Mucosa of descending colon (tissue), 3 donors: ENCODE measurements at regions not wholly inside any gene's neighbourhood (a gene's known extent, or its start where the extent isn't known, plus 50 kb on each side); places are given as distances from the start of the nearest gene placed in this dataset.

Source experiments
- ATAC-seq: fragments of 200-7000 bp; cut with Tn5 transposase; one replicate; pipeline ENCODE4 v1.9.1; 2020; ENCODE audit warnings: mild to moderate bottlenecking, moderate library complexity
- DNase-seq, 3 donors: peaks; one replicate each; pipeline ENCODE4 v3.0.0-alpha.2; 2020
- H3K36me3 ChIP-seq: fragments of 200-600 bp; one replicate; pipeline ENCODE4 v1.8.0; 2021; ENCODE audit warnings: low read depth, mild to moderate bottlenecking
- H3K4me1 ChIP-seq: fragments of 200-600 bp; one replicate; pipeline ENCODE4 v1.8.0; 2021; ENCODE audit warnings: low read depth, mild to moderate bottlenecking
- H3K4me3 ChIP-seq: fragments of 200-600 bp; one replicate; pipeline ENCODE4 v1.8.0; 2021; ENCODE audit warnings: mild to moderate bottlenecking
- H3K9me3 ChIP-seq: fragments of 200-600 bp; one replicate; pipeline ENCODE4 v1.8.0; 2021; ENCODE audit warnings: mild to moderate bottlenecking
- CTCF ChIP-seq: fragments of 200-600 bp; IDR thresholded peaks from one replicate; pipeline ENCODE4 v1.8.0; 2022; ENCODE audit warnings: antibody characterized with exemption, mild to moderate bottlenecking
- intact Hi-C, 2 donors: fragments of 100-400 bp; cut with DNase I in 1 of 2; cut with micrococcal nuclease in 1 of 2; formaldehyde crosslinking; loops; one replicate each; pipeline versions ENCODE4 v1.11.0 to v1.11.1; 2022; cut with DNase I, micrococcal nuclease
- donor health status: DM: no; HTN: no; CAD: no; lungs with moderate emphysema.
- donor health status: DM: no; HTN: no; CAD: no.
- donor health status: DM: no; HTN: yes; CAD: no.

- Histone ChIP-seq H3K9me3 (no peaks in the 10 kb centered on the region), H3K36me3 (no peaks in the 10 kb centered on the region), H3K4me1 (peaks cover 10% of the 10 kb centered on the region), H3K4me3 (no peak overlapping the region)
- intact Hi-C loops, result no loop called here
- peak; percentile 80 for ATAC-seq
- DNase-seq, result peak in 2 of 3 donors; percentile 26 to 41
- no peak for TF ChIP-seq CTCF
These were observed 158.1 kb upstream of the ZNF184 start for GRCh38 chr6:27630727-27631608.

DNA sequence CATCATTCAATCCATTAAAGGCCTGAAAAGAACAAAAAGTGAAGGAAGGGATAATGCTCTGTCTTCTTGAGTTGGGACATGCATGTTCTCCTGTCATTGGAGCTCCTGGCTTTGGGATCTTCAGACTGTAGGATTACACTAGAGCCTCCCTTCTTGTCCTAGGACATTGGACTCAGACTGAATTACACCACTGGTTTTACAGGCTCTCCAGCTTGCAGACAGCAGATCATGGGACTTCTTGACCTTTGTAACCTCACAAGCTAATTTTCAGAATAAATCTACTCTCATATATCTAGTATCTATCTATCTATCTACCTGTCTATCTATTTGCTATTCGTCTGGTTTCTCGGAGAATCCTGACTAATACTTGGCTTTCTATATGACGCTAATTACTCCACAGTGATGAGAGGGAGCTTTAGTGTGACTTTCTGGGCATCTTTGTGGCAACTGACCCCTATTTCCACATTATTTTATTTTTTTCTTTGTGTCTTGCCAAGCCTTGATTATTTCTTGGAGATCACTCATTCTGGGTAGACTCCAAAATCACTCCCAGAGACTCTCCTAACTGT, 151.9 kb upstream of the ZNF184 start:
- no peak for DNase-seq
- intact Hi-C loops, result no loop called here
- Histone ChIP-seq H3K4me3 (no peak overlapping the region), H3K4me1 (no peaks in the 10 kb centered on the region), H3K9me3 (no peaks in the 10 kb centered on the region), H3K36me3 (no peaks in the 10 kb centered on the region)
- ATAC-seq, result peak; percentile 69
- no peak for TF ChIP-seq CTCF

DNA sequence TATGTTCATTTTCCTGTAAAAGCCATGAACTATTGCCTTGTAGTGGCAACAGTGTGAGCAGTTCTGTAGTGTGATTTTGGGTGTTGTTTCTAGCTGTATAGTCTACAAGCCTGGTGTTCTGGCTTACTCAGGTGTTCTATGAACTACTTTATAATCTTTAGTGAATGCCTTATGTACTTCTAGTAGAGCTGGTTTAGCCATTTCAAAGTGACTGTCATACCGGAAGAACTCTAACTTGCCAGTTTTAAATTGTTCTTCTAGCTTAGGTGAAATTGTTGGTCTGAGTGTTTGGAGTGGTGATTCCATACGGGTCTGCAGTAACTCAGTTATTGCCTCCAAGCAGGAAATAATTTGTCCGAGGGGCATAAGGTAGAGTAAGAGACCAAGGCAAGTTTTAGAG, 150.2 kb upstream of the ZNF184 start:
- Histone ChIP-seq H3K36me3 (no peaks in the 10 kb centered on the region), H3K9me3 (no peaks in the 10 kb centered on the region), H3K4me3 (no peak overlapping the region), H3K4me1 (no peaks in the 10 kb centered on the region)
- intact Hi-C loops, result no loop called here
- TF ChIP-seq CTCF, result no peak
- ATAC-seq (peak; percentile 25), DNase-seq (no peak)

GRCh38 chr6:27619436-27619835, 146.5 kb upstream of the ZNF184 start:
- Histone ChIP-seq H3K4me1 (no peaks in the 10 kb centered on the region), H3K9me3 (no peaks in the 10 kb centered on the region), H3K36me3 (no peaks in the 10 kb centered on the region), H3K4me3 (no peak overlapping the region)
- intact Hi-C loops, result no loop called here
- TF ChIP-seq CTCF, result no peak
- DNase-seq, result no peak
- ATAC-seq, result no peak

DNA sequence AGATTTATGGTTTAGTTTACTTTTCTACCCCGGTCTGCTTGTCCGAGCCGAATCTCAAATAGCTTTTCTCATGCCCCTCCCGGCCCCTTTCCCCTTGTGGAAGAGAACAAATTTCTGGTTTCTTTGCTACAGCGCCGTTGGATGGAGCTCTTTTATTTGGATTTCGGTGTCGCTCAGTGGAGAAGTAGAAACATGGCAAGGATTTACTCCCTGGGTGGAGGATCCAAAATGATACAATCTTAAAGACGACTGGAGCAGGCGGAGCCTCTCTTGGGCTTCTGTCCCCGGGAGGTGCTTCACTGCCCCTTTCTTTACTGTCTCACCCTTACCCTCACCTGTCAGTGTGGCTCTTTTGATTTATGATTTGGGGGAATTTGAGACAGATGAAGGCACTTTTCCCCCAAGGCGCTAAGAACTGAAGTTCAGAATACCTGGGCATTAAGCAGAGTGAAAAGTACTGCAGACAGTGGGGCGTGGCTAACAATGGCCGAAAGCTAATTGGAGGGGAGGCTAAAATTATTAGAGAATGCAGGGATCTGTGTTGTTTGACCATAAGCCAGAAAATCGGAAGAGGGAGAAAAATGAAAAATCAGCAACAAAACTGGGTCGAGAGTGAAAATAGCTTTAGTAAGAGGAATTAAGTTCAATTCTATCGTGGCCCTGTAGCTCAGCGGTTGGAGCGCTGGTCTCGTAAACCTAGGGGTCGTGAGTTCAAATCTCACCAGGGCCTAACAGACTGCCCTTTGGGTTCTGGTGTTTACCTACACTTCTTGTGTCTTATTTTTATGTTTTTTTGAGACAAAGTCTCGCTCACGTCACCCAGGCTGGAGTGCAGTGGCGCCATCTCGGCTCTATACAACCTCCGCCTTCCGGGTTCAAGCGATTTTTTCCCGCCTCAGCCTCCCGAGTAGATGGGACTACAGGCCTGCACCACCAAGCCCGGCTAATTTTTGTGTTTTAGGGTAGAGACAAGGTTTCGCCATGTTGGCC, 145.1 kb upstream of the ZNF184 start:
- Histone ChIP-seq H3K4me3 (no peak overlapping the region), H3K36me3 (no peaks in the 10 kb centered on the region), H3K9me3 (no peaks in the 10 kb centered on the region), H3K4me1 (no peaks in the 10 kb centered on the region)
- no peak for TF ChIP-seq CTCF
- DNase-seq (no peak), ATAC-seq (no peak)
- intact Hi-C loops, result no loop called here
